ENCODE measurements at regions not wholly inside any gene's neighbourhood (a gene's known extent, or its start where the extent isn't known, plus 50 kb on each side); places are given as distances from the start of the nearest gene placed in this dataset.

GRCh38 chr3:144237351-144237750 lies 265.7 kb downstream of the DIPK2A start:
- TF ChIP-seq FOXM1 (IDR thresholded peaks at IDR 0.05; ENCODE audit: borderline replicate concordance, low read depth): no peak
- TF ChIP-seq NFIC (IDR thresholded peaks at IDR 0.05): no peak
- TF ChIP-seq YY1 (IDR thresholded peaks at IDR 0.05; ENCODE audit: low read depth): no peak
- TF ChIP-seq EGR1 (IDR thresholded peaks at IDR 0.05): no peak
- TF ChIP-seq RAD21 (IDR thresholded peaks at IDR 0.05; ENCODE audit: low read depth): no peak
- no peak for TF ChIP-seq ZBTB7A (IDR thresholded peaks at IDR 0.05; ENCODE audit: low read depth)
- TF ChIP-seq EP300 (IDR thresholded peaks at IDR 0.05; ENCODE audit: borderline replicate concordance): no peak
- TF ChIP-seq REST (IDR thresholded peaks at IDR 0.05; ENCODE audit: low read depth): no peak
- no peak for TF ChIP-seq TCF12 (IDR thresholded peaks at IDR 0.05; ENCODE audit: low read depth)
- no peak for TF ChIP-seq MAX (IDR thresholded peaks at IDR 0.05)
- TF ChIP-seq TAF1 (IDR thresholded peaks at IDR 0.05; ENCODE audit: low read depth): no peak
- no peak for TF ChIP-seq TEAD4 (IDR thresholded peaks at IDR 0.05)

- no peak for TF ChIP-seq CREB1 (IDR thresholded peaks at IDR 0.05; ENCODE audit: low read depth)
- TF ChIP-seq ZBTB7A (IDR thresholded peaks at IDR 0.05; ENCODE audit: low read depth): no peak
- TF ChIP-seq YY1 (IDR thresholded peaks at IDR 0.05; ENCODE audit: low read depth): no peak
- no peak for TF ChIP-seq MAX (IDR thresholded peaks at IDR 0.05)
- TF ChIP-seq REST (IDR thresholded peaks at IDR 0.05; ENCODE audit: low read depth): no peak
Measured at GRCh38 chr3:144241404-144241803, 269.8 kb downstream of the DIPK2A start.

DNA sequence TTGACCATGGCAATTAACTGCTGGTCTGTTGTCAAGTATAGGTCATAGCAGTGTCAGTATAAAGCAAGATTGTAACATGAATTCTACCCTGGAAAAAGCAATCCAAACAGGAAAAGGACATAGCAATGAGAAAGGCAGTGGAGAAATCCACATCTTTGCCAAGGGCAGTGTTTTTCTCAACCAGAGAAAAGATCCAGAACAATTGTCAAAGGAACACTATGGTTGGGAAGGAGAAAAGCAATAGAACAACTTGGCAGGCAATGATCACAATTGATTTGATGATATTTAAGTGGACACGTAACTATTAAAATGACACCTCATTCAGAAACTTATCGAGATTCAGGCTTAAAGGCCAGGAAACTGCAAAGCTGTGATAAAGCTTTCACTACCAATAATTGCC lies 271.1 kb downstream of the DIPK2A start:
- TF ChIP-seq CEBPB (IDR thresholded peaks at IDR 0.05): no peak
- TF ChIP-seq ZBTB7A (IDR thresholded peaks at IDR 0.05; ENCODE audit: low read depth): no peak
- TF ChIP-seq USF1 (IDR thresholded peaks at IDR 0.05): no peak
- no peak for TF ChIP-seq TEAD4 (IDR thresholded peaks at IDR 0.05)
- TF ChIP-seq CREB1 (IDR thresholded peaks at IDR 0.05; ENCODE audit: low read depth): no peak
- no peak for TF ChIP-seq EP300 (IDR thresholded peaks at IDR 0.05; ENCODE audit: borderline replicate concordance)

DNA sequence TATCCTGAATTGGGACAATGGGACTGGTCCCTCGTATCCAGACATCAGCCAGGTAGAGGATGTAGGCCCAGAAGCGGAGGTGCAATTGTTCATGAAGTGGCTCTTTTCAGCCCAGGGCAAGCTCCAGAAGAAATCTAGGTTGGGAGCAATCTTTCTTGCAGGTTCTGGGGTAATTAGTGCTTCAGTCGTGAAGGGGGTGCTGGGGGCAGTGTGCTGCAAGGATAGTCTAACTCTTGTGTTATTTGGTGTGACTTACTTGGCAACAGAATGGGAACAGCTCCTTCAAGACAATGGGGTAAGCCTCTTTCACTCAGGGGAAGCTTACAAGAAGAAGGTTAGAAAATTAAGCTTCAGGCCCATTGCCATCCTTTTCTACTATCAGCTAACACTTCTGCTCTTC lies 273.0 kb downstream of the DIPK2A start:
- TF ChIP-seq TAF1 (IDR thresholded peaks at IDR 0.05; ENCODE audit: low read depth): no peak

GRCh38 chr3:144252896-144253295 lies 281.3 kb downstream of the DIPK2A start:
- TF ChIP-seq EGR1 (IDR thresholded peaks at IDR 0.05) (no peak), FOXM1 (IDR thresholded peaks at IDR 0.05; ENCODE audit: borderline replicate concordance, low read depth) (no peak), YY1 (IDR thresholded peaks at IDR 0.05; ENCODE audit: low read depth) (no peak), EP300 (IDR thresholded peaks at IDR 0.05; ENCODE audit: borderline replicate concordance) (no peak), TEAD4 (IDR thresholded peaks at IDR 0.05) (no peak)

DNA sequence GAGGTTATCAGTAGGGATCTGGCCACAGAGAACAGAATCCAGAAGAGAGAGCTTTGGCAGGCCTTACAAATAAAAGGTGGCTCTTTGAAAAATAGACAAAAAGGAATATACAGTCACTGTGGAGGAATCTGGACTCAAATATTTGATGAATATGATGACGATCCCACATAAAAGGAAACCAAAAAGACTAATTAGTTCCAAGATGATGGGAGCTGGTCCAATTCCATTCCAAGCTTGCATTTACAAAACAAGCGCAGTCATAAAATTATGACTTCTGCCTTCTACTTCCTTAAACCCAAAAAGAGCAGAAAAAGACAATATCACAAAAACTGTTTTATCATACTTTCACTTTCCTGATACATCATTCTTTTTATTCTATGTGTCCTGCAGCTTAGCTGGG lies 285.8 kb downstream of the DIPK2A start:
- TF ChIP-seq TCF12 (IDR thresholded peaks at IDR 0.05; ENCODE audit: low read depth) (no peak), YY1 (IDR thresholded peaks at IDR 0.05; ENCODE audit: low read depth) (no peak), MAX (IDR thresholded peaks at IDR 0.05) (no peak), EGR1 (IDR thresholded peaks at IDR 0.05) (no peak), RAD21 (IDR thresholded peaks at IDR 0.05; ENCODE audit: low read depth) (no peak), EP300 (IDR thresholded peaks at IDR 0.05; ENCODE audit: borderline replicate concordance) (no peak), TAF1 (IDR thresholded peaks at IDR 0.05; ENCODE audit: low read depth) (no peak), ZBTB7A (IDR thresholded peaks at IDR 0.05; ENCODE audit: low read depth) (no peak), REST (IDR thresholded peaks at IDR 0.05; ENCODE audit: low read depth) (no peak), TEAD4 (IDR thresholded peaks at IDR 0.05) (no peak), CEBPB (IDR thresholded peaks at IDR 0.05) (no peak), USF1 (IDR thresholded peaks at IDR 0.05) (no peak), NFIC (IDR thresholded peaks at IDR 0.05) (no peak), FOXM1 (IDR thresholded peaks at IDR 0.05; ENCODE audit: borderline replicate concordance, low read depth) (no peak), CREB1 (IDR thresholded peaks at IDR 0.05; ENCODE audit: low read depth) (no peak)
